ENCODE measurements at regions not wholly inside any gene's neighbourhood (a gene's known extent, or its start where the extent isn't known, plus 50 kb on each side); places are given as distances from the start of the nearest gene placed in this dataset.

- TF ChIP-seq, protein P1, sequence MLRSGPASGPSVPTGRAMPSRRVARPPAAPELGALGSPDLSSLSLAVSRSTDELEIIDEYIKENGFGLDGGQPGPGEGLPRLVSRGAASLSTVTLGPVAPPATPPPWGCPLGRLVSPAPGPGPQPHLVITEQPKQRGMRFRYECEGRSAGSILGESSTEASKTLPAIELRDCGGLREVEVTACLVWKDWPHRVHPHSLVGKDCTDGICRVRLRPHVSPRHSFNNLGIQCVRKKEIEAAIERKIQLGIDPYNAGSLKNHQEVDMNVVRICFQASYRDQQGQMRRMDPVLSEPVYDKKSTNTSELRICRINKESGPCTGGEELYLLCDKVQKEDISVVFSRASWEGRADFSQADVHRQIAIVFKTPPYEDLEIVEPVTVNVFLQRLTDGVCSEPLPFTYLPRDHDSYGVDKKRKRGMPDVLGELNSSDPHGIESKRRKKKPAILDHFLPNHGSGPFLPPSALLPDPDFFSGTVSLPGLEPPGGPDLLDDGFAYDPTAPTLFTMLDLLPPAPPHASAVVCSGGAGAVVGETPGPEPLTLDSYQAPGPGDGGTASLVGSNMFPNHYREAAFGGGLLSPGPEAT (IDR thresholded peaks at IDR 0.05; ENCODE audit: low read depth): no peak
- no peak for TF ChIP-seq ZBTB11 (CRISPR knock-in tag; IDR thresholded peaks at IDR 0.05)
- TF ChIP-seq BACH1 (IDR thresholded peaks at IDR 0.05; ENCODE audit: borderline replicate concordance): no peak
- TF ChIP-seq SUZ12 (IDR thresholded peaks at IDR 0.05; ENCODE audit: unreplicated experiment): no peak
These were observed 571.2 kb upstream of the TNP1 start (continued) for GRCh38 chr2:217430916-217431576.

- Histone ChIP-seq H2AFZ (ENCODE audit: control insufficient read depth, low read depth, low read length) (no peak overlapping the region), H3K79me2 (ENCODE audit: control insufficient read depth, insufficient read depth, low read length) (no peaks in the 10 kb centered on the region), H3K9ac (ENCODE audit: control insufficient read depth, insufficient read depth, low read length) (no peak overlapping the region), H3K4me3 (no peak overlapping the region), H3K4me2 (ENCODE audit: control insufficient read depth, insufficient read depth) (no peak overlapping the region), H4K20me1 (ENCODE audit: control insufficient read depth, insufficient read depth) (no peaks in the 10 kb centered on the region), H3K27ac (ENCODE audit: control insufficient read depth, insufficient read depth) (no peak overlapping the region), H3K27me3 (replicated peaks in 1 of 2; ENCODE audit: control insufficient read depth in 2 of 2, insufficient read depth in 2 of 2, low read length in 1 of 2) (no peaks in the 10 kb centered on the region), H3K4me1 (ENCODE audit: control insufficient read depth, insufficient read depth, low read length) (peaks cover 8% of the 10 kb centered on the region), H3K9me3 (replicated peaks; ENCODE audit: control insufficient read depth, insufficient read depth, low read length) (no peaks in the 10 kb centered on the region; the same call in 2 of the 3 replicates), H3K36me3 (ENCODE audit: control insufficient read depth in 2 of 2, insufficient read depth in 2 of 2, low read length in 1 of 2) (no peaks in the 10 kb centered on the region)
- no peak for DNase-seq (ENCODE audit: low read depth, low spot score)
- ChIA-PET RAD21 (ENCODE audit: unreplicated experiment) (no interaction called here), CTCF (interaction anchor here (0.6 kb wide), 1 partner anchor 45 kb away, joined by 3 read pairs; no protein-coding TSS in a partner anchor), POLR2A (no interaction called here), SMC1A (ENCODE audit: uncharacterized antibody, unreplicated experiment) (no interaction called here)
- intact Hi-C loops (cut with micrococcal nuclease; ENCODE audit: unreplicated experiment) (no loop called here), in situ Hi-C loops (cut with MboI) (no loop called here)
- WGBS (ENCODE audit: insufficient coverage, insufficient replicate concordance, low lambda C conversion rate, missing lambda C conversion rate): 65% methylated on average over 6 of the region's 6 CpGs
- BruUV-seq (replicated peaks): no TSS peak
- ATAC-seq: no peak
- no peak for FAIRE-seq
- no peak for TF ChIP-seq BMI1 (IDR thresholded peaks at IDR 0.05; ENCODE audit: borderline replicate concordance)
- no peak for TF ChIP-seq BRCA1 (IDR thresholded peaks at IDR 0.05; ENCODE audit: low read depth, low read length)
- TF ChIP-seq NBN (IDR thresholded peaks at IDR 0.05): no peak
- no peak for TF ChIP-seq NKRF (conservative IDR thresholded peaks at IDR 0.05)
- no peak for TF ChIP-seq NFIC (IDR thresholded peaks at IDR 0.05; ENCODE audit: low read depth, low read length)
- TF ChIP-seq IRF3 (IDR thresholded peaks at IDR 0.05): no peak
- TF ChIP-seq HSF1 (IDR thresholded peaks at IDR 0.05; ENCODE audit: low read depth, low read length): no peak
- no peak for TF ChIP-seq RAD51 (IDR thresholded peaks at IDR 0.05)
- no peak for TF ChIP-seq HCFC1 (IDR thresholded peaks at IDR 0.05; ENCODE audit: low read length)
These were observed 570.2 kb upstream of the TNP1 start for GRCh38 chr2:217429981-217430500.

Data from GM12878 (cell line).